ENCODE measurements at regions not wholly inside any gene's neighbourhood (a gene's known extent, or its start where the extent isn't known, plus 50 kb on each side); places are given as distances from the start of the nearest gene placed in this dataset.

DNA sequence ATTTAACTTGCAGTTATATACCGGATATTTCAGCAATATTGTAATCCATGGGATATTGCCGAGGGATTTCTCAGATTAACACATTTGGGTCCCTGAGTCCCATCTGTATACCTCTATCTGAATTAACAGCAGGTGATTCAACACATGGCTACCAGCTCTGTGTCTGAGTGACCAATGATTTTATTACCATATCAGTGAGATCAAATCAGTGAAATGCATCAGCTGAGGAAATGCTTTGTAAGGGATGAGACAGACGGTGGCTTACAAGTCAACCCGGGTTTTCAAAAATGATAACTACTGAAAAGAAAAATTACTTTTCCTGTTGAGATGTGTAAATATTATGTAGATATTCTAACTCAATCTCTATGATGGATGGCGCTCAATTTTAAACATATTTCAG lies 504.1 kb upstream of the PKN2 start:
- no peak overlapping the region for H3K4me3 ChIP-seq (ENCODE audit: low read depth, low read length)
- H3K27me3 ChIP-seq (ENCODE audit: insufficient read depth, low read length): peaks cover 1% of the 10 kb centered on the region; the same call in 1 of the 2 replicates
- no peak overlapping the region for H2AFZ ChIP-seq (ENCODE audit: low read length, unreplicated experiment)
- H3K4me1 ChIP-seq (ENCODE audit: control insufficient read depth, insufficient read depth, low read length, unreplicated experiment): peaks cover 5% of the 10 kb centered on the region
- no peak overlapping the region for H3K27ac ChIP-seq (ENCODE audit: low read depth, low read length)
- H3K79me2 ChIP-seq (ENCODE audit: control insufficient read depth, insufficient read depth, low read length, unreplicated experiment): no peaks in the 10 kb centered on the region
- H3K36me3 ChIP-seq (ENCODE audit: insufficient read depth, low read length): no peaks in the 10 kb centered on the region

- Histone ChIP-seq H3K79me2 (ENCODE audit: control insufficient read depth, insufficient read depth, low read length, unreplicated experiment) (no peaks in the 10 kb centered on the region), H3K4me3 (ENCODE audit: low read depth, low read length) (no peak overlapping the region), H3K36me3 (ENCODE audit: insufficient read depth, low read length) (no peaks in the 10 kb centered on the region), H3K4me1 (ENCODE audit: control insufficient read depth, insufficient read depth, low read length, unreplicated experiment) (peaks cover 5% of the 10 kb centered on the region), H2AFZ (ENCODE audit: low read length, unreplicated experiment) (no peak overlapping the region), H3K27me3 (ENCODE audit: insufficient read depth, low read length) (peaks cover 3% of the 10 kb centered on the region; the same call in 1 of the 2 replicates), H3K27ac (ENCODE audit: low read depth, low read length) (no peak overlapping the region)
These were observed 503.5 kb upstream of the PKN2 start for GRCh38 chr1:88180449-88181108.

GRCh38 chr1:88186911-88187310 lies 497.2 kb upstream of the PKN2 start:
- Histone ChIP-seq H3K4me3 (ENCODE audit: low read depth, low read length) (no peak overlapping the region), H3K27ac (ENCODE audit: low read depth, low read length) (no peak overlapping the region), H3K4me1 (ENCODE audit: control insufficient read depth, insufficient read depth, low read length, unreplicated experiment) (no peaks in the 10 kb centered on the region), H3K27me3 (ENCODE audit: insufficient read depth, low read length) (peaks cover 13% of the 10 kb centered on the region; the same call in 1 of the 2 replicates), H3K36me3 (ENCODE audit: insufficient read depth, low read length) (no peaks in the 10 kb centered on the region), H2AFZ (ENCODE audit: low read length, unreplicated experiment) (no peak overlapping the region), H3K79me2 (ENCODE audit: control insufficient read depth, insufficient read depth, low read length, unreplicated experiment) (no peaks in the 10 kb centered on the region)

GRCh38 chr1:88188038-88188437 lies 496.0 kb upstream of the PKN2 start:
- no peaks in the 10 kb centered on the region for H3K36me3 ChIP-seq (ENCODE audit: insufficient read depth, low read length)
- no peak overlapping the region for H3K27ac ChIP-seq (ENCODE audit: low read depth, low read length)
- H2AFZ ChIP-seq (ENCODE audit: low read length, unreplicated experiment): no peak overlapping the region
- H3K4me3 ChIP-seq (ENCODE audit: low read depth, low read length): no peak overlapping the region
- H3K4me1 ChIP-seq (ENCODE audit: control insufficient read depth, insufficient read depth, low read length, unreplicated experiment): no peaks in the 10 kb centered on the region
- peaks cover 13% of the 10 kb centered on the region; the same call in 1 of the 2 replicates for H3K27me3 ChIP-seq (ENCODE audit: insufficient read depth, low read length)
- H3K79me2 ChIP-seq (ENCODE audit: control insufficient read depth, insufficient read depth, low read length, unreplicated experiment): no peaks in the 10 kb centered on the region

GRCh38 chr1:88189525-88189924 lies 494.5 kb upstream of the PKN2 start:
- Histone ChIP-seq H3K36me3 (ENCODE audit: insufficient read depth, low read length) (no peaks in the 10 kb centered on the region), H3K4me1 (ENCODE audit: control insufficient read depth, insufficient read depth, low read length, unreplicated experiment) (no peaks in the 10 kb centered on the region), H2AFZ (ENCODE audit: low read length, unreplicated experiment) (no peak overlapping the region), H3K27me3 (ENCODE audit: insufficient read depth, low read length) (peaks cover 13% of the 10 kb centered on the region; the same call in 1 of the 2 replicates), H3K4me3 (ENCODE audit: low read depth, low read length) (no peak overlapping the region), H3K27ac (ENCODE audit: low read depth, low read length) (no peak overlapping the region), H3K79me2 (ENCODE audit: control insufficient read depth, insufficient read depth, low read length, unreplicated experiment) (no peaks in the 10 kb centered on the region)

GRCh38 chr1:88191917-88192316 lies 492.2 kb upstream of the PKN2 start:
- no peaks in the 10 kb centered on the region for H3K4me1 ChIP-seq (ENCODE audit: control insufficient read depth, insufficient read depth, low read length, unreplicated experiment)
- H3K36me3 ChIP-seq (ENCODE audit: insufficient read depth, low read length): no peaks in the 10 kb centered on the region
- H2AFZ ChIP-seq (ENCODE audit: low read length, unreplicated experiment): no peak overlapping the region
- no peak overlapping the region for H3K4me3 ChIP-seq (ENCODE audit: low read depth, low read length)
- H3K27ac ChIP-seq (ENCODE audit: low read depth, low read length): no peak overlapping the region
- H3K79me2 ChIP-seq (ENCODE audit: control insufficient read depth, insufficient read depth, low read length, unreplicated experiment): no peaks in the 10 kb centered on the region
- peaks cover 3% of the 10 kb centered on the region; the same call in 1 of the 2 replicates for H3K27me3 ChIP-seq (ENCODE audit: insufficient read depth, low read length)

- Histone ChIP-seq H2AFZ (ENCODE audit: low read length, unreplicated experiment) (no peak overlapping the region), H3K27ac (ENCODE audit: low read depth, low read length) (no peak overlapping the region), H3K27me3 (ENCODE audit: insufficient read depth, low read length) (no peaks in the 10 kb centered on the region), H3K4me3 (ENCODE audit: low read depth, low read length) (no peak overlapping the region), H3K79me2 (ENCODE audit: control insufficient read depth, insufficient read depth, low read length, unreplicated experiment) (no peaks in the 10 kb centered on the region), H3K4me1 (ENCODE audit: control insufficient read depth, insufficient read depth, low read length, unreplicated experiment) (no peaks in the 10 kb centered on the region), H3K36me3 (ENCODE audit: insufficient read depth, low read length) (no peaks in the 10 kb centered on the region)
These were observed 489.5 kb upstream of the PKN2 start for GRCh38 chr1:88194542-88194941.

DNA sequence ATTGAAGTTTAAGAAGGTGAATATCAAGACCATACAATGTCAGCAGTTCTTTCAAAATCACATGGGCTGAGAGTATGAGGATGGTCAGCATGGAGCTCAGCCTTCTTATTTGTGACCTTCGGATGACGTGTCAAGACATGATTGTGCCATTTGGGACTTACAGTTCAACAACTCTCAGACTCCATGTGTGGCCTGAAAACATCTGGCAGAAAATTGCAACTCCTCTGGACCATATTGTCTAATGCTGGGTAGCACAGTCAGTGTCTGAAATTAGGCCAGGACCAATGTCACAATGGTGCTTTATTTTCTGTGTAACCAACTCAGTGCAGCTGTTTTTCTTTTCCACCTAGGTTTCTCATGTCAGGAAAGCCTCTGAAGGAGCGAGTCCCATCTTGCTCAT lies 483.5 kb upstream of the PKN2 start:
- H3K27ac ChIP-seq (ENCODE audit: low read depth, low read length): no peak overlapping the region
- no peak overlapping the region for H3K4me3 ChIP-seq (ENCODE audit: low read depth, low read length)
- no peak overlapping the region for H2AFZ ChIP-seq (ENCODE audit: low read length, unreplicated experiment)
- no peaks in the 10 kb centered on the region for H3K4me1 ChIP-seq (ENCODE audit: control insufficient read depth, insufficient read depth, low read length, unreplicated experiment)
- H3K79me2 ChIP-seq (ENCODE audit: control insufficient read depth, insufficient read depth, low read length, unreplicated experiment): no peaks in the 10 kb centered on the region
- no peaks in the 10 kb centered on the region for H3K27me3 ChIP-seq (ENCODE audit: insufficient read depth, low read length)
- H3K36me3 ChIP-seq (ENCODE audit: insufficient read depth, low read length): no peaks in the 10 kb centered on the region

GRCh38 chr1:88204111-88204510 lies 480.0 kb upstream of the PKN2 start:
- Histone ChIP-seq H2AFZ (ENCODE audit: low read length, unreplicated experiment) (no peak overlapping the region), H3K36me3 (ENCODE audit: insufficient read depth, low read length) (no peaks in the 10 kb centered on the region), H3K27ac (ENCODE audit: low read depth, low read length) (no peak overlapping the region), H3K4me3 (ENCODE audit: low read depth, low read length) (no peak overlapping the region), H3K27me3 (ENCODE audit: insufficient read depth, low read length) (peaks cover 1% of the 10 kb centered on the region; the same call in 1 of the 2 replicates), H3K4me1 (ENCODE audit: control insufficient read depth, insufficient read depth, low read length, unreplicated experiment) (no peaks in the 10 kb centered on the region), H3K79me2 (ENCODE audit: control insufficient read depth, insufficient read depth, low read length, unreplicated experiment) (no peaks in the 10 kb centered on the region)

DNA sequence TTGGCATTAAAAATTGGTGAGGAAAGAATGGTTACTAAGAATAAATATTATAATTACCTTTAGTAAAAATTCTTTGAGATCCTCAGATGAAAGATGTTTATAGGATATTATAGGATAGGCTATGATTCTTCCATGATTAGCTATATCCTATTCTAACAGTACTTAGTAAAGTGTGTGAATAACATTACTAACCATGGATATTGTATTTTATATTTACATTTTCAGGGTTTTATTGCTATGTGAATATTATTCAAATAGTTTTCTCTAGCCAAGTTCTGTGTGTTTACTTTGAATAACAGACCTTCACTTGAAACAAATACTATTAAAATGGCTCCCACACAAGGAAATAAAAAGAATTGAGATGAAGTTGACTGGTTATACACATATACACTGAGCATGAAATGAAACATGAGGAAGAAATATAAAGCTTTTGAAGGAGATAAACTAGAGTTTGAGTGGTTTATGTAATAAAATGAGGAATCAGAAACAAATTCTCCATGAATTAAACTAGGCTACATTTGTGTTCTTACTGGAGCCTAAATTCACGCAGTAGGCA lies 479.4 kb upstream of the PKN2 start:
- H3K4me3 ChIP-seq (ENCODE audit: low read depth, low read length): no peak overlapping the region
- no peaks in the 10 kb centered on the region for H3K4me1 ChIP-seq (ENCODE audit: control insufficient read depth, insufficient read depth, low read length, unreplicated experiment)
- no peaks in the 10 kb centered on the region for H3K79me2 ChIP-seq (ENCODE audit: control insufficient read depth, insufficient read depth, low read length, unreplicated experiment)
- H3K36me3 ChIP-seq (ENCODE audit: insufficient read depth, low read length): no peaks in the 10 kb centered on the region
- H3K27me3 ChIP-seq (ENCODE audit: insufficient read depth, low read length): peaks cover 4% of the 10 kb centered on the region; the same call in 1 of the 2 replicates
- no peak overlapping the region for H3K27ac ChIP-seq (ENCODE audit: low read depth, low read length)
- H2AFZ ChIP-seq (ENCODE audit: low read length, unreplicated experiment): no peak overlapping the region

GRCh38 chr1:88208389-88208788 lies 475.7 kb upstream of the PKN2 start:
- H3K27ac ChIP-seq (ENCODE audit: low read depth, low read length): no peak overlapping the region
- no peaks in the 10 kb centered on the region for H3K36me3 ChIP-seq (ENCODE audit: insufficient read depth, low read length)
- H3K4me3 ChIP-seq (ENCODE audit: low read depth, low read length): no peak overlapping the region
- H3K79me2 ChIP-seq (ENCODE audit: control insufficient read depth, insufficient read depth, low read length, unreplicated experiment): no peaks in the 10 kb centered on the region
- H3K27me3 ChIP-seq (ENCODE audit: insufficient read depth, low read length): peaks cover 4% of the 10 kb centered on the region; the same call in 1 of the 2 replicates
- no peaks in the 10 kb centered on the region for H3K4me1 ChIP-seq (ENCODE audit: control insufficient read depth, insufficient read depth, low read length, unreplicated experiment)
- no peak overlapping the region for H2AFZ ChIP-seq (ENCODE audit: low read length, unreplicated experiment)
